Activated T-helper 1 cell treated with anti-CD3 and anti-CD28 coated beads, Interleukin-12 subunit alpha, Interleukin-12 subunit beta, Interleukin-2, Interleukin-4 antibody, amounts not matched to agents 30 ng/mL and 10 ng/mL and 1 ng/mL, durations not matched to agents 14 hours and 24 hours and 36 hours (primary cell): ENCODE measurements at regions not wholly inside any gene's neighbourhood (a gene's known extent, or its start where the extent isn't known, plus 50 kb on each side); places are given as distances from the start of the nearest gene placed in this dataset.
A peak's percentile ranks its signal among the peaks of the same experiment; 100 is the strongest.

Source experiments
- DNase-seq: peaks from one replicate; pipeline ENCODE4 v3.0.0; 2021; ENCODE audit warnings: low spot score
- H3K27ac Mint-ChIP-seq: one replicate; pipeline ENCODE4 v1.8.0; 2021; ENCODE audit warnings: mild to moderate bottlenecking, mixed read lengths
- H3K27me3 Mint-ChIP-seq: one replicate; pipeline ENCODE4 v1.8.0; 2022; ENCODE audit warnings: mild to moderate bottlenecking, moderate library complexity, mixed read lengths; ENCODE audit not compliant: insufficient read depth
- H3K36me3 Mint-ChIP-seq: one replicate; pipeline ENCODE4 v1.8.0; 2021; ENCODE audit warnings: low read depth, mixed read lengths
- H3K4me1 Mint-ChIP-seq: one replicate; pipeline ENCODE4 v1.8.0; 2021; ENCODE audit warnings: low read depth, mixed read lengths
- H3K4me3 Mint-ChIP-seq: one replicate; pipeline ENCODE4 v1.8.0; 2021; ENCODE audit warnings: mild to moderate bottlenecking, moderate library complexity, mixed read lengths
- H3K9me3 Mint-ChIP-seq: one replicate; pipeline ENCODE4 v1.8.0; 2021; ENCODE audit warnings: mixed read lengths
- intact Hi-C: fragments of 100-400 bp; cut with micrococcal nuclease; formaldehyde crosslinking; loops from one replicate; pipeline ENCODE4 v1.15.1; 2024

GRCh38 chr13:50711131-50711815, 132.2 kb downstream of the DLEU7 start:
- no peak for DNase-seq
- H3K36me3 Mint-ChIP-seq: no peaks in the 10 kb centered on the region
- H3K4me1 Mint-ChIP-seq: peaks cover 21% of the 10 kb centered on the region
- H3K9me3 Mint-ChIP-seq: no peaks in the 10 kb centered on the region
- peaks cover 20% of the 10 kb centered on the region for H3K27me3 Mint-ChIP-seq
- no peak overlapping the region for H3K27ac Mint-ChIP-seq
- H3K4me3 Mint-ChIP-seq: no peak overlapping the region
- intact Hi-C loops: loop anchor here (5.0 kb wide), 1 partner anchor 201 kb away; no protein-coding TSS in a partner anchor

GRCh38 chr13:50711996-50712395, 131.5 kb downstream of the DLEU7 start:
- Mint-ChIP-seq H3K27ac (no peak overlapping the region), H3K4me3 (no peak overlapping the region), H3K4me1 (peaks cover 21% of the 10 kb centered on the region), H3K36me3 (no peaks in the 10 kb centered on the region), H3K27me3 (peaks cover 20% of the 10 kb centered on the region), H3K9me3 (no peaks in the 10 kb centered on the region)
- DNase-seq: no peak
- intact Hi-C loops: loop anchor here (5.0 kb wide), 1 partner anchor 200 kb away; no protein-coding TSS in a partner anchor

- no peaks in the 10 kb centered on the region for H3K9me3 Mint-ChIP-seq
- no peak overlapping the region for H3K27ac Mint-ChIP-seq
- H3K4me1 Mint-ChIP-seq: peaks cover 21% of the 10 kb centered on the region
- no peaks in the 10 kb centered on the region for H3K36me3 Mint-ChIP-seq
- intact Hi-C loops: loop anchor here (5.0 kb wide), 1 partner anchor 200 kb away; no protein-coding TSS in a partner anchor
- no peak overlapping the region for H3K4me3 Mint-ChIP-seq
- no peak for DNase-seq
- peaks cover 20% of the 10 kb centered on the region for H3K27me3 Mint-ChIP-seq
Measured at GRCh38 chr13:50712456-50712855, 131.0 kb downstream of the DLEU7 start.

GRCh38 chr13:50712881-50713280, 130.6 kb downstream of the DLEU7 start:
- H3K4me1 Mint-ChIP-seq: peaks cover 21% of the 10 kb centered on the region
- H3K4me3 Mint-ChIP-seq: no peak overlapping the region
- no peak overlapping the region for H3K27ac Mint-ChIP-seq
- DNase-seq: no peak
- H3K36me3 Mint-ChIP-seq: no peaks in the 10 kb centered on the region
- H3K9me3 Mint-ChIP-seq: no peaks in the 10 kb centered on the region
- intact Hi-C loops: loop anchor here (5.0 kb wide), 1 partner anchor 199 kb away; no protein-coding TSS in a partner anchor
- H3K27me3 Mint-ChIP-seq: peaks cover 20% of the 10 kb centered on the region

- no peaks in the 10 kb centered on the region for H3K36me3 Mint-ChIP-seq
- peaks cover 22% of the 10 kb centered on the region for H3K27me3 Mint-ChIP-seq
- H3K4me3 Mint-ChIP-seq: peak overlapping the region; percentile 31
- intact Hi-C loops: loop anchor here (5.0 kb wide), 1 partner anchor 199 kb away; no protein-coding TSS in a partner anchor
- H3K9me3 Mint-ChIP-seq: no peaks in the 10 kb centered on the region
- no peak overlapping the region for H3K27ac Mint-ChIP-seq
- H3K4me1 Mint-ChIP-seq: peaks cover 21% of the 10 kb centered on the region
- DNase-seq: peak; percentile 31
Measured at GRCh38 chr13:50713523-50714248, 129.8 kb downstream of the DLEU7 start.

- intact Hi-C loops: loop anchor here (5.0 kb wide), 1 partner anchor 197 kb away; no protein-coding TSS in a partner anchor
- Mint-ChIP-seq H3K27ac (no peak overlapping the region), H3K4me3 (no peak overlapping the region), H3K9me3 (no peaks in the 10 kb centered on the region), H3K27me3 (peaks cover 23% of the 10 kb centered on the region), H3K36me3 (no peaks in the 10 kb centered on the region), H3K4me1 (peaks cover 21% of the 10 kb centered on the region)
- no peak for DNase-seq
Measured at GRCh38 chr13:50714891-50715290, 128.6 kb downstream of the DLEU7 start.

GRCh38 chr13:50715402-50716146, 127.9 kb downstream of the DLEU7 start:
- H3K9me3 Mint-ChIP-seq: no peaks in the 10 kb centered on the region
- H3K27ac Mint-ChIP-seq: peak overlapping the region; percentile 21
- H3K36me3 Mint-ChIP-seq: no peaks in the 10 kb centered on the region
- DNase-seq: no peak
- intact Hi-C loops: no loop called here
- peaks cover 21% of the 10 kb centered on the region for H3K4me1 Mint-ChIP-seq
- peaks cover 26% of the 10 kb centered on the region for H3K27me3 Mint-ChIP-seq
- no peak overlapping the region for H3K4me3 Mint-ChIP-seq

- no peaks in the 10 kb centered on the region for H3K4me1 Mint-ChIP-seq
- H3K27me3 Mint-ChIP-seq: peaks cover 20% of the 10 kb centered on the region
- intact Hi-C loops: no loop called here
- H3K27ac Mint-ChIP-seq: no peak overlapping the region
- DNase-seq: no peak
- H3K4me3 Mint-ChIP-seq: no peak overlapping the region
- H3K9me3 Mint-ChIP-seq: no peaks in the 10 kb centered on the region
- no peaks in the 10 kb centered on the region for H3K36me3 Mint-ChIP-seq
Measured at GRCh38 chr13:50720861-50721671, 122.4 kb downstream of the DLEU7 start.

- Mint-ChIP-seq H3K27me3 (peaks cover 20% of the 10 kb centered on the region), H3K9me3 (no peaks in the 10 kb centered on the region), H3K36me3 (no peaks in the 10 kb centered on the region), H3K27ac (no peak overlapping the region), H3K4me1 (no peaks in the 10 kb centered on the region), H3K4me3 (no peak overlapping the region)
- DNase-seq: no peak
- intact Hi-C loops: no loop called here
Measured at GRCh38 chr13:50721672-50721992, 121.9 kb downstream of the DLEU7 start.

- no peak for DNase-seq
- H3K9me3 Mint-ChIP-seq: no peaks in the 10 kb centered on the region
- H3K27me3 Mint-ChIP-seq: peaks cover 20% of the 10 kb centered on the region
- H3K4me1 Mint-ChIP-seq: no peaks in the 10 kb centered on the region
- H3K36me3 Mint-ChIP-seq: no peaks in the 10 kb centered on the region
- intact Hi-C loops: no loop called here
- no peak overlapping the region for H3K27ac Mint-ChIP-seq
- no peak overlapping the region for H3K4me3 Mint-ChIP-seq
Measured at GRCh38 chr13:50722440-50723125, 120.9 kb downstream of the DLEU7 start.

GRCh38 chr13:50724438-50724837, 119.1 kb downstream of the DLEU7 start:
- Mint-ChIP-seq H3K9me3 (peaks cover 4% of the 10 kb centered on the region), H3K27me3 (peaks cover 18% of the 10 kb centered on the region), H3K27ac (no peak overlapping the region), H3K4me3 (no peak overlapping the region), H3K4me1 (no peaks in the 10 kb centered on the region), H3K36me3 (no peaks in the 10 kb centered on the region)
- DNase-seq: no peak
- intact Hi-C loops: no loop called here

- H3K36me3 Mint-ChIP-seq: no peaks in the 10 kb centered on the region
- peaks cover 18% of the 10 kb centered on the region for H3K27me3 Mint-ChIP-seq
- H3K27ac Mint-ChIP-seq: no peak overlapping the region
- no peak for DNase-seq
- no peaks in the 10 kb centered on the region for H3K4me1 Mint-ChIP-seq
- peaks cover 9% of the 10 kb centered on the region for H3K9me3 Mint-ChIP-seq
- intact Hi-C loops: no loop called here
- no peak overlapping the region for H3K4me3 Mint-ChIP-seq
Measured at GRCh38 chr13:50724913-50725312, 118.6 kb downstream of the DLEU7 start.
